Right atrium auricular region (tissue), 2 donors: ENCODE measurements at regions not wholly inside any gene's neighbourhood (a gene's known extent, or its start where the extent isn't known, plus 50 kb on each side); places are given as distances from the start of the nearest gene placed in this dataset.

ENCODE experiments used
- DNase-seq: peaks from one replicate; pipeline ENCODE4 v3.0.0-alpha.2; 2019; ENCODE audit warnings: low spot score
- H3K27ac ChIP-seq, 2 donors: fragments of 200-600 bp; sonication (generic); 1 replicate in 1 of 2; 2 replicates in 1 of 2; pipeline ENCODE4 v1.5.1; 2016 to 2019
- H3K27me3 ChIP-seq, 2 donors: fragments of 200-600 bp; sonication (generic); one replicate each; pipeline versions ENCODE4 v1.5.1 to v1.6.0; 2017 to 2019
- H3K36me3 ChIP-seq: fragments of 200-600 bp; sonication (generic); one replicate; pipeline ENCODE4 v1.5.1; 2016
- H3K4me1 ChIP-seq, 2 donors: fragments of 200-600 bp; sonication (generic); one replicate each; pipeline versions ENCODE4 v1.5.1 to v1.6.0; 2017 to 2019
- H3K4me3 ChIP-seq, 2 donors: fragments of 200-600 bp; sonication (generic); 1 replicate in 1 of 2; 2 replicates in 1 of 2; pipeline ENCODE4 v1.5.1; 2017 to 2019; ENCODE audit warnings: mild to moderate bottlenecking in 1 of 2, moderate library complexity in 1 of 2
- H3K9me3 ChIP-seq, 2 donors: fragments of 200-600 bp; sonication (generic); one replicate each; pipeline ENCODE4 v1.5.1; 2019
- TF ChIP-seq, protein P1 (sequence below), 2 donors: fragments of 200-600 bp; sonication (generic); IDR thresholded peaks; one replicate each; pipeline ENCODE4 v1.5.1; 2019; ENCODE audit warnings: antibody characterized with exemption in 2 of 2

DNA sequence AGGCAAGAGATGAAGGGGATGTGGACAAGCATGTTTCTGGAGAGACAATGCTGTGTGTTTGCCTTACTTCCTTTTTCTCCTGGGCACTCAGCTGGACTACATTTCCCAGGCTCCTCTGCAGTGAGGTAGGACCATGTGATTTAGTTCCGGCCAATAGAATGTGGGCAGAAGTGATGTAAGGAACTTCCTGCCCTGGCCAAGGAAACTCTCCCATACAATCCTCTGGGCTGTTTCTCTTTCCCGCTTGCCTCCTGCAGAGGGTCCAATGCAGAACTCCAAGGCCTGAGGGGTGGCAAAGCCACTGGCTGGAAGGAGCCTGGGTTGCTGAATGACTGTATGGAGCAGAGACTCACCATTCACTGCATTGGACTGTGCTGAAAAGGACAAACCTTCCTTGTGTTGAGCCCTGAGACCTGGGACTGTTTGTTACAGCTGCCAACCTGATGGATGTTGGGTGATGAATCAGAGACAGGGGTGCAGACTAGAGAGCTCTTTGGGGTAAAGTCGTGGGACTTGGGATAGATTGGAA lies 82.7 kb upstream of the SLC6A6 start:
- Histone ChIP-seq H3K27me3 (no peaks in the 10 kb centered on the region), H3K36me3 (no peaks in the 10 kb centered on the region), H3K4me1 (peaks cover 0 to 18% of the 10 kb centered on the region in 2 donors), H3K27ac (no peak overlapping the region), H3K4me3 (no peak overlapping the region), H3K9me3 (peaks cover 0 to 7% of the 10 kb centered on the region in 2 donors)
- no peak for DNase-seq
- TF ChIP-seq, protein P1, sequence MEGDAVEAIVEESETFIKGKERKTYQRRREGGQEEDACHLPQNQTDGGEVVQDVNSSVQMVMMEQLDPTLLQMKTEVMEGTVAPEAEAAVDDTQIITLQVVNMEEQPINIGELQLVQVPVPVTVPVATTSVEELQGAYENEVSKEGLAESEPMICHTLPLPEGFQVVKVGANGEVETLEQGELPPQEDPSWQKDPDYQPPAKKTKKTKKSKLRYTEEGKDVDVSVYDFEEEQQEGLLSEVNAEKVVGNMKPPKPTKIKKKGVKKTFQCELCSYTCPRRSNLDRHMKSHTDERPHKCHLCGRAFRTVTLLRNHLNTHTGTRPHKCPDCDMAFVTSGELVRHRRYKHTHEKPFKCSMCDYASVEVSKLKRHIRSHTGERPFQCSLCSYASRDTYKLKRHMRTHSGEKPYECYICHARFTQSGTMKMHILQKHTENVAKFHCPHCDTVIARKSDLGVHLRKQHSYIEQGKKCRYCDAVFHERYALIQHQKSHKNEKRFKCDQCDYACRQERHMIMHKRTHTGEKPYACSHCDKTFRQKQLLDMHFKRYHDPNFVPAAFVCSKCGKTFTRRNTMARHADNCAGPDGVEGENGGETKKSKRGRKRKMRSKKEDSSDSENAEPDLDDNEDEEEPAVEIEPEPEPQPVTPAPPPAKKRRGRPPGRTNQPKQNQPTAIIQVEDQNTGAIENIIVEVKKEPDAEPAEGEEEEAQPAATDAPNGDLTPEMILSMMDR (IDR thresholded peaks at IDR 0.05), result no peak

DNA sequence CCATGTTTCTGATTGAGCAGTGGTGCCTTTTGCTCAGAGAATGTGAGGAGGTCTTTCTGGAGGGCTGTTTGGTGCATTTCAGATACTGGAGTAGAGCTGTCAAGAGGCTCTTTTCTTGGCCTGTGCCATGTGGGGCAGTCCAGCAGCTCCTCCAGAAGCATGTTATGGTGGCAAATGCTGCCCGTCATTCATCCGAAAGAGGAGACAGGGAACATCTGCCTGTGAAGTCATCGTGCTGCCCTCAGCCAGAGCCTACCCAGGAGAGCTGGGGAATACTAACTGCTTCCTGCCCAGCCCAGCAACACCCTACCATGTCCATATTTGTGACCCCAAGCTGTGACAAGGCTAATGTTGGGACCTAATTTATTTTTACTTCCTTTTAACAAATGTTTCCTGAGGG lies 82.2 kb upstream of the SLC6A6 start:
- no peak for DNase-seq
- H3K27ac ChIP-seq, result no peak overlapping the region
- H3K27me3 ChIP-seq, result no peaks in the 10 kb centered on the region
- H3K9me3 ChIP-seq, result peaks cover 0 to 7% of the 10 kb centered on the region in 2 donors
- no peak overlapping the region for H3K4me3 ChIP-seq
- peaks cover 0 to 22% of the 10 kb centered on the region in 2 donors for H3K4me1 ChIP-seq
- TF ChIP-seq, protein P1 (IDR thresholded peaks at IDR 0.05), result no peak
- no peaks in the 10 kb centered on the region for H3K36me3 ChIP-seq

DNA sequence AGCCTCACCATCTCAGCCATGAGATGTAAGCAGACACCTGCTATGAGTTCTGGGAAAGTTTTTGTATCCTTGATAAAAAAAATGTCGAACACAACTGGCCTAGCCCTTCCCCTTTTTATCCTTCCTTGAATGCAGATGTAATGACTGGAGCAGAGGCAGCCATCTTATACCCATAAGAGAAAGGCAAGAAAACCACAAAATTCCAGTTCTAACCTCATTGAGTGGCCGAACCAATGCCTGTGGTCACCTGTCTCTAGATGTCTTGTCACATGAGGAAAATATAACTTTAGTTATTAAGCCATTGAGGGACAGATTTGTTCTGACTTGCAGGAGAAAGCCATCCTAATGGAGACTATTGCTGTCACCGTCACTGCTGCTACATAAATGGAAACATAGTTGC lies 80.4 kb upstream of the SLC6A6 start:
- Histone ChIP-seq H3K27ac (no peak overlapping the region), H3K9me3 (peaks cover 0 to 7% of the 10 kb centered on the region in 2 donors), H3K4me3 (no peak overlapping the region), H3K4me1 (peaks cover 0 to 22% of the 10 kb centered on the region in 2 donors), H3K36me3 (no peaks in the 10 kb centered on the region), H3K27me3 (no peaks in the 10 kb centered on the region)
- DNase-seq, result no peak
- TF ChIP-seq, protein P1 (IDR thresholded peaks at IDR 0.05), result no peak

DNA sequence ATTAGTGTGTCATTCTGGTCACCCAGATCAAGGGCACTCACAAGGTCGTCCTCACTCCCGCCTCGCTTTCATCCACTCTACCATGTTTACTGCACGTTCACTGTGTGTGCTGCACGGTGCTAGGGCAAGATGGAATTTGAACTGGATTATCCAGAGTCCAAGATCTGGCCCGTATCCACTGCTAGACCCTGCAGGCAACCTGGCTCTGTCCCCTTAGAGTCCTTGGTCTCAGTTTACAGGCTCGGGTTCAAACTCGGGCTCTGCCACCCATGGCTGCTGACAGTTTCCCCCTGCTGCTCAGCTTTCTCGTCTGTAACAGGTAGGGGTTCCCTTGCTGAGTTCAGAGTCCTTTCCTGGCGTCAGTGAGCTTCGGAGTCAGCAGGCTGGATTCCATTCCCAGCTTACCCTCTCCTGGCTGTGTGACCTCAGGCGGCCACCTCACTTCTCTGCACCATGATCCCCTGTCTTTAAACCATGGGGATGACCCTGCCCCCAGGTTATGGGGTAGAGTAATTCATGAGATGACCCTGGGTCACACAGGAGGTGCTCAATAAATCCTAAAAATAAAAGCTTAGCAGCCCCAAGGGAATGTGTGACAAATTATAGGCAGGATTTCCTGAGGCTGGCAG lies 79.6 kb upstream of the SLC6A6 start:
- Histone ChIP-seq H3K27me3 (no peaks in the 10 kb centered on the region), H3K4me3 (no peak overlapping the region), H3K9me3 (peaks cover 0 to 7% of the 10 kb centered on the region in 2 donors), H3K4me1 (peaks cover 0 to 22% of the 10 kb centered on the region in 2 donors), H3K27ac (peak overlapping the region in 1 of 2 donors; percentile 79), H3K36me3 (no peaks in the 10 kb centered on the region)
- TF ChIP-seq, protein P1 (IDR thresholded peaks at IDR 0.05), result no peak
- no peak for DNase-seq

DNA sequence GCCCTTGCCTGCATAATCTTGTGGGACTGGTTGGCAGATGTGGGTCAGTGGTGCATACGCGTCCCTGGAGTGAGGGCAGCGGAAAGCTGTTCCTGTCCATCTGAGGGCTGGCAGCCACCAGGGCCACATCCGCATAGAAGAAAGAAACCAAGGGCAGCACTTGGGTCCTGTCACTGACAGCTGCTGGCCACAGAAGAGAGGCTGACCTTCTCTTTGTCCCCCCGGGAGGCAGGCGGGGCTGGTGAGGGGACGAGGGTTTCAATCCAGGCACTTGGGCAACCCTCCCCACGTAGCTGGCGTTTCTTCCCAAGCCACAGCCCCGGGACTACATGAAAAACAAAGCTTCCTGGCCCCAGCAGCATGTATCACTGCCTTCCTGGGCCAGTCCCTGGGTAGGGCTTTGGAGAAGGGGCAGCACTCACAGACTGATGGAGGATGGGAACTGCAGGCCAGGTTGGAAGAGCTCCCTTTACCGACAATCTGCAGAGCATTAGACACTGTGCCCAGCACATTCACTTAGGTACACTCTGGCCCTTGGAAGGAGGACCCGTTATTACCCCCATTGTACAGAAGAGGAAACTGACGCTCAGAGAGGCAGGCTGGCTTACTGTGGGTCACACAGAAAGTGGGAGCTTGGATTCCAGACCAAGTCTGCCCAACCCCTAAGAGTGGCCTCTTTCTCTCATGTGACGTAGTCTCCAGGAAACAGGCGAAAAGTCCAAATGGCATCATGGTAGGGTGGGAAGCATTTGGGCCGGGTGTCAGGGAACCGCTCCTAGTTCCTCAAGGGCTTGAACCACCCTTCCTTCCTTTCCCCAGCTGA lies 78.8 kb upstream of the SLC6A6 start:
- H3K27ac ChIP-seq, result peak overlapping the region in 1 of 2 donors; percentile 79

More for the DNA sequence above, 78.8 kb upstream of the SLC6A6 start:
- no peak overlapping the region for H3K4me3 ChIP-seq
- peaks cover 0 to 7% of the 10 kb centered on the region in 2 donors for H3K9me3 ChIP-seq
- peaks cover 0 to 22% of the 10 kb centered on the region in 2 donors for H3K4me1 ChIP-seq
- H3K27me3 ChIP-seq, result no peaks in the 10 kb centered on the region
- H3K36me3 ChIP-seq, result no peaks in the 10 kb centered on the region
- TF ChIP-seq, protein P1 (IDR thresholded peaks at IDR 0.05), result no peak
- no peak for DNase-seq
